ENCODE measurements at regions not wholly inside any gene's neighbourhood (a gene's known extent, or its start where the extent isn't known, plus 50 kb on each side); places are given as distances from the start of the nearest gene placed in this dataset.

GRCh38 chr21:40902993-40903392, 56.0 kb upstream of the DSCAM start:
- Histone ChIP-seq H2BK120ac (ENCODE audit: low read depth, low read length) (no peak overlapping the region), H3K27ac (ENCODE audit: insufficient read depth, low read length) (no peak overlapping the region), H4K5ac (ENCODE audit: low read depth, low read length) (no peak overlapping the region), H3K23ac (ENCODE audit: low read depth, low read length) (no peak overlapping the region), H4K91ac (ENCODE audit: insufficient read depth, low read depth, low read length) (no peak overlapping the region), H3K4me2 (ENCODE audit: low read depth, low read length) (no peak overlapping the region), H2AK9ac (replicated peaks; ENCODE audit: low read depth, low read length, poor library complexity) (no peak overlapping the region), H4K20me1 (ENCODE audit: insufficient read depth, low read length) (no peaks in the 10 kb centered on the region), H3K56ac (ENCODE audit: extremely low read depth, insufficient read depth, low read length) (no peak overlapping the region), H2AFZ (replicated peaks; ENCODE audit: low read length, poor library complexity) (no peak overlapping the region), H2BK15ac (ENCODE audit: low read depth, low read length) (no peak overlapping the region), H3K4ac (ENCODE audit: low read depth, low read length) (no peak overlapping the region), H3K18ac (ENCODE audit: low read depth, low read length) (no peak overlapping the region), H3K36me3 (ENCODE audit: control insufficient read depth, insufficient read depth, low read length) (no peaks in the 10 kb centered on the region), H4K8ac (ENCODE audit: low read depth in 2 of 2, low read length in 2 of 2) (no peak overlapping the region), H3K14ac (replicated peaks; ENCODE audit: low read depth, low read length) (no peak overlapping the region), H3K27me3 (ENCODE audit: control insufficient read depth, insufficient read depth, low read length) (no peaks in the 10 kb centered on the region), H2AK5ac (ENCODE audit: low read depth, low read length) (no peak overlapping the region), H2BK5ac (ENCODE audit: low read depth, low read length, poor library complexity, severe bottlenecking) (no peak overlapping the region), H3K9ac (ENCODE audit: low read depth, low read length) (no peak overlapping the region), H3K4me1 (ENCODE audit: control insufficient read depth, insufficient read depth, low read length) (no peaks in the 10 kb centered on the region), H3K79me1 (ENCODE audit: low read depth in 1 of 2, low read length in 2 of 2) (no peaks in the 10 kb centered on the region), H3K9me1 (ENCODE audit: insufficient read depth, low read length) (no peaks in the 10 kb centered on the region), H3K4me3 (ENCODE audit: insufficient read depth, low read depth, low read length) (no peak overlapping the region), H2BK20ac (ENCODE audit: low read depth, low read length) (no peak overlapping the region), H3K9me3 (ENCODE audit: control insufficient read depth, insufficient read depth, low read length) (peaks cover 22% of the 10 kb centered on the region)
- no CpG with 5 or more reads among the region's 3 CpGs for WGBS, 2 experiments (ENCODE audit: extremely low coverage in 2 of 2, insufficient read length in 1 of 2)
- POLR2A ChIA-PET (ENCODE audit: unreplicated experiment): no interaction called here
- intact Hi-C loops (cut with micrococcal nuclease) (no loop called here), in situ Hi-C loops (cut with MboI; ENCODE audit: low sequenced_read_pairs) (no loop called here), dilution Hi-C loops (cut with HindIII; ENCODE audit: low sequenced_read_pairs, unreplicated experiment) (no loop called here)
- TF ChIP-seq CHD1 (IDR thresholded peaks at IDR 0.05; ENCODE audit: low read depth, low read length) (no peak), CEBPB (IDR thresholded peaks at IDR 0.05; ENCODE audit: low read depth, low read length) (no peak), USF2 (IDR thresholded peaks at IDR 0.05; ENCODE audit: low read depth, low read length) (no peak), RCOR1 (IDR thresholded peaks at IDR 0.05; ENCODE audit: insufficient replicate concordance, low read length) (no peak), SMC3 (IDR thresholded peaks at IDR 0.05; ENCODE audit: low read depth, low read length) (no peak), BHLHE40 (IDR thresholded peaks at IDR 0.05; ENCODE audit: low read depth, low read length) (no peak), MXI1 (IDR thresholded peaks at IDR 0.05; ENCODE audit: borderline replicate concordance, low read depth, low read length) (no peak), FOS (IDR thresholded peaks at IDR 0.05; ENCODE audit: low read depth, low read length) (no peak), MAZ (IDR thresholded peaks at IDR 0.05; ENCODE audit: borderline replicate concordance, low read depth, low read length) (no peak), RAD21 (IDR thresholded peaks at IDR 0.05; ENCODE audit: low read length) (no peak), NFE2L2 (IDR thresholded peaks at IDR 0.05; ENCODE audit: low read depth, low read length) (no peak), ELK1 (IDR thresholded peaks at IDR 0.05; ENCODE audit: borderline replicate concordance, low read depth, low read length) (no peak), RFX5 (IDR thresholded peaks at IDR 0.05; ENCODE audit: low read depth, low read length) (no peak)
- no TSS peak for BruUV-seq (replicated peaks)
- CTCF ChIA-PET: no interaction called here
- no peak for ATAC-seq (ENCODE audit: low read depth)
- DNase-seq: no peak
